D721Med (cell line): ENCODE measurements at regions not wholly inside any gene's neighbourhood (a gene's known extent, or its start where the extent isn't known, plus 50 kb on each side); places are given as distances from the start of the nearest gene placed in this dataset.

Experiments used
- DNase-seq: peaks from one replicate; pipeline ENCODE4 v3.0.0; 2011; ENCODE audit warnings: low spot score; ENCODE audit not compliant: insufficient read length
- FAIRE-seq: peaks from 2 replicates; lab custom pipeline; 2011; peaks lifted over from hg19 to GRCh38; lab: Jason Lieb, UNC
- TF ChIP-seq, protein P1 (sequence below): IDR thresholded peaks from 2 replicates; pipeline ENCODE4 v1.5.1; 2012; ENCODE audit warnings: mild to moderate bottlenecking, control low read depth; ENCODE audit not compliant: insufficient read depth; ENCODE audit errors: missing control alignments

- no peak for FAIRE-seq
- no peak for DNase-seq
- TF ChIP-seq, protein P1, sequence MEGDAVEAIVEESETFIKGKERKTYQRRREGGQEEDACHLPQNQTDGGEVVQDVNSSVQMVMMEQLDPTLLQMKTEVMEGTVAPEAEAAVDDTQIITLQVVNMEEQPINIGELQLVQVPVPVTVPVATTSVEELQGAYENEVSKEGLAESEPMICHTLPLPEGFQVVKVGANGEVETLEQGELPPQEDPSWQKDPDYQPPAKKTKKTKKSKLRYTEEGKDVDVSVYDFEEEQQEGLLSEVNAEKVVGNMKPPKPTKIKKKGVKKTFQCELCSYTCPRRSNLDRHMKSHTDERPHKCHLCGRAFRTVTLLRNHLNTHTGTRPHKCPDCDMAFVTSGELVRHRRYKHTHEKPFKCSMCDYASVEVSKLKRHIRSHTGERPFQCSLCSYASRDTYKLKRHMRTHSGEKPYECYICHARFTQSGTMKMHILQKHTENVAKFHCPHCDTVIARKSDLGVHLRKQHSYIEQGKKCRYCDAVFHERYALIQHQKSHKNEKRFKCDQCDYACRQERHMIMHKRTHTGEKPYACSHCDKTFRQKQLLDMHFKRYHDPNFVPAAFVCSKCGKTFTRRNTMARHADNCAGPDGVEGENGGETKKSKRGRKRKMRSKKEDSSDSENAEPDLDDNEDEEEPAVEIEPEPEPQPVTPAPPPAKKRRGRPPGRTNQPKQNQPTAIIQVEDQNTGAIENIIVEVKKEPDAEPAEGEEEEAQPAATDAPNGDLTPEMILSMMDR: no peak
These were observed 55.3 kb upstream of the VGLL3 start for GRCh38 chr3:87046241-87046640.

- DNase-seq (no peak), FAIRE-seq (no peak)
- TF ChIP-seq, protein P1: no peak
These were observed 54.5 kb upstream of the VGLL3 start for GRCh38 chr3:87045473-87045872.

DNA sequence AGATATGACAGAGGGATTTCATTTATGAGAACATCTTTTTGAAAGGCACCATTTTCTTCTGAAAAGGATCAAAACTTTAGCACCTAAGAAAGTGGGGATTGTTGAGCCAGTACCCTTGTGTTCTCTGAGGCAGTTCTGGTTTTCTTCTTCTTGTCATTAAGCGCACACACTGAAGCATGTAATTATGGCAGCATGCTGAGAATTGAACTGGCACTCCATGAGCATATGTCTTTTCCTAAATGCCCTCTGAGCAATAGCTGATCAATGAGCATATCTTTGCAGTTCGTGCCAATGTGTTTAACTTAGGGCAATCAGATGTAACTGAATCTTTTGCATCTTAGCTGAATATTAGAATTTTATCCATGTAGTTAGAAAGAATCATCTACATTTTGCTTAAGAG, 53.9 kb upstream of the VGLL3 start:
- TF ChIP-seq, protein P1: no peak
- DNase-seq: no peak
- FAIRE-seq: no peak

- TF ChIP-seq, protein P1: no peak
- FAIRE-seq: no peak
- no peak for DNase-seq
These were observed 53.5 kb upstream of the VGLL3 start for GRCh38 chr3:87044409-87044808.

DNA sequence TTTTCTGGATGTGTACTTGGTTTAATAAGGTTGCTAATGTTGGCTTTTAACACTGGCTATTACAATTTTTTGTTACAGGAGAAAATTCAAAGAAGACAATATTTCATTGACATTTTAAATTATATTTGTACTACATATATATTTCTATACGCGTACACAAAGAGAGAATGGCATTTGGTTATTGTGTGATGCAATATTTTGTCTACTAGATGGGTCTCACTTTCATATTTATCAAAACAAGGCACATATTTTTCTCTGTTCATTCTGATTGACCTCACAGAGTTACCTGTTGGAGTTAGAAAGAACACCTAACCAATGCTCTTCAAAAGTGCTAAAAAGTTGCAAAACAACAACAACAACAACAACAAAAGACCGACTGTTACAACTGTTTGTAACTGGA, 50.2 kb upstream of the VGLL3 start:
- DNase-seq: no peak
- FAIRE-seq: no peak
- TF ChIP-seq, protein P1: no peak
